HG03520 (cell line): ENCODE measurements at regions not wholly inside any gene's neighbourhood (a gene's known extent, or its start where the extent isn't known, plus 50 kb on each side); places are given as distances from the start of the nearest gene placed in this dataset.

Experiments
- ATAC-seq: cut with Tn5 transposase; IDR thresholded peaks from one replicate; pipeline ENCODE4 v1.9.1; 2021; ENCODE audit warnings: mild to moderate bottlenecking, moderate library complexity; ENCODE audit not compliant: unreplicated experiment

- ATAC-seq, result peak; percentile 63
Observed at GRCh38 chr5:115379622-115380344, 83.3 kb upstream of the CCDC112 start.

DNA sequence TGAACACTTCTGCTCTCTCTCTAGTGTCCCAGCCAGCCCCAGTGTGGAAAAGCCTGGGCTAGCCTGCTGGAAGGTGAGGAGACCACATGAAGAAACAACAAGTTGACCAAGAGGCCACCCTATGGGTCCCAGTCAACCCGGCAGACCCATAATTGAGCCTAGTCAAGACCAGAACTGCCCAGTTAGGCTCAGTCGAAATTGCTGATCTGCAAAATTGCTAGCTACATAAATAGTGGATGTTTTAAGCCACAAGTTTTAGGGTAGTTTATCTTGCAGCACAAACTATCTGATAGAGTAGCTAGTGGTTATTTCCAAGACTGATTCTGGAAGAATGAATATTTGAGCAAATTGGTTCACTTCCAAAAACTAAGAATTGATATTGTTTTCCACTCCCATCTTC lies 82.3 kb upstream of the CCDC112 start:
- no peak for ATAC-seq

DNA sequence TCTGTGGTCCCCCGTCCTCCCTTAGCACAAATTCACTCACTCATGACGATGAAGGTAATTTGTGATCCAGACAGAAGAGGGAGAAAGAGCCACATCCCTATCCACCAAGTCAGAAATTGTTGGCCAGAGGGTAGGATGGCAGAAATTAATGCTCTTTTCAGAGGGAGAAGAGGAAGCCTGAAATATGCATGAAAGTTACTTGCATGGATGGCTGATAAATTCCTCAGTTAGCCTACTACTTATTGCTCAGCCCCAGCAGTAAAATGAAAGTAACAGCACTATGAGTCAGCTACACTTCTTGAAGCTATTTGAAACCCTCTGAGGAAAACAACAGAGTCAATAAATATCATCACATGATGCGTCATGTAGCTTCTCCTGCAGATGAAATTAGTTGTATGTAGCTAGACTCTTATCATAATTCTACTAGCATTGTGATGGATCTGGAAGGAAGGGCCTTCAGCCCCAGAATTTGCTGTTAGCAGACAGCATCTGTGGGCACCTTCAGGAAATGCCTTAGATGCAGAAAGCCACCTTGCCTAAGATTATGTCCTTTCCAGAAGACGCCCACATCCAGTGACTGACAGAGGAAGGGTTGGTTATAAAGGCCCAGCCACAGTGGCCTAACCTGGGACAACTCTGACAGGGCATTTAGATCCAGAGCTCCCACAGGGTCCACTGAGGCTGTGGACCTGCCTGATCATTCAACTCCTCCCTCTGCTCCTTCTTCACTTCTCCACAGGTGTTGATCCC lies 81.2 kb upstream of the CCDC112 start:
- ATAC-seq, result peak; percentile 52

DNA sequence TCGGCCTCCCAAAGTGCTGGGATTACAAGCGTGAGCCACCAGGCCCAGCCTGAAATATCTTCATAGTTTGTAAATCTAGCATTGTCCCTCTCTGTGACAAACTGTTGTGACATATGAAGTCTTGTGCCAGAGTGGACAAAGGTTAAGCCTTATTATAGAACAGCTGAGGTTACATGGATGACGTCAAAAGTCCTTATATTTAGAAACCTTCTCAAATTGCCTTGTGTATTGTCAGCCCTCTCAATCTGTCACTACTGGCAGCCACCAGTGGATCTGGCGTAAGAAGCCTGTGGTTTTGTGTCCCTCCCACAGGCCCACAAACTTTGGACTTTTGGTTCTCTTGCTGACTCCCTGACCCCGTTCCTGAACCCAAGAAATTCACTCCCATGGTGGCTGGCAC lies 79.4 kb upstream of the CCDC112 start:
- no peak for ATAC-seq

GRCh38 chr5:115374057-115374775 lies 77.8 kb upstream of the CCDC112 start:
- no peak for ATAC-seq

DNA sequence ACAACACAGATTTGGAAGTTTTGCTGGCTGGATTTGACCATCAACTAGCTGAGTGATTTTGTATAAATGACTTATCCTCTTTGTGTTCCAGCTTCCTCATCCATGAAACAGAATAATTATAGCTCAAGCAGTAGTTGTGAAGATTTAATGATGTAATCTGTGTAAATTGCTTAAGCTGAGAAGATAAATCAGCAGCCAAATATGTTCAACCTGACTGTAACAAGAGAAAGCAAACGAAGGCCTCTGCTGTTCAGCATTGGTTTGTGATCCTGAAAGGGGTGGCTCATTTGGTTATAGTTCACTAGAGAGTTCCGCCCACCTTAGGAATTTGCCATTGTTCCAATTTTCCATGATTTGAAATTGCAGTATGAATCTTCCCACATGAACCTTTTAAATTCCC lies 75.7 kb upstream of the CCDC112 start:
- no peak for ATAC-seq

GRCh38 chr5:115369430-115370144 lies 73.1 kb upstream of the CCDC112 start:
- no peak for ATAC-seq

- ATAC-seq, result no peak
Observed at GRCh38 chr5:115366223-115366622, 69.8 kb upstream of the CCDC112 start.

DNA sequence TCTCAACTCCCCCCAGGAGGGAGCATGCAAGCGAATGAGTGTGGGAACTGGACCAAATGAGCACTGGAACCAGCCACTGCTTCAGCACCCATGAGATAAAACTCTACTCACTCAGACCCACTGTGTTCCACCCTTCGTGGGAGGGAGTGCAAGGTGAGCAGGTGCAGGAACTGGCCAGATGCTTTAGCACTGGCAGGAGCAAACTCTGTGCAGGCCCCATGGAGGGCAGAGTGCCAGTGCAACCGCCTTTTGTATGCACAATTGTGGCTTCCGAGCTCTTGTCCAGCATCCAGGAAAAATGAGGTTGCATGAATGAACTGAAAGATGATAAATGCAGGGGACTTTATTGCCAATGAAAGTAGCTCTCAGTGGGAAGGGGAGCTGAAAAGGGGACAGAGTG lies 67.4 kb upstream of the CCDC112 start:
- no peak for ATAC-seq

DNA sequence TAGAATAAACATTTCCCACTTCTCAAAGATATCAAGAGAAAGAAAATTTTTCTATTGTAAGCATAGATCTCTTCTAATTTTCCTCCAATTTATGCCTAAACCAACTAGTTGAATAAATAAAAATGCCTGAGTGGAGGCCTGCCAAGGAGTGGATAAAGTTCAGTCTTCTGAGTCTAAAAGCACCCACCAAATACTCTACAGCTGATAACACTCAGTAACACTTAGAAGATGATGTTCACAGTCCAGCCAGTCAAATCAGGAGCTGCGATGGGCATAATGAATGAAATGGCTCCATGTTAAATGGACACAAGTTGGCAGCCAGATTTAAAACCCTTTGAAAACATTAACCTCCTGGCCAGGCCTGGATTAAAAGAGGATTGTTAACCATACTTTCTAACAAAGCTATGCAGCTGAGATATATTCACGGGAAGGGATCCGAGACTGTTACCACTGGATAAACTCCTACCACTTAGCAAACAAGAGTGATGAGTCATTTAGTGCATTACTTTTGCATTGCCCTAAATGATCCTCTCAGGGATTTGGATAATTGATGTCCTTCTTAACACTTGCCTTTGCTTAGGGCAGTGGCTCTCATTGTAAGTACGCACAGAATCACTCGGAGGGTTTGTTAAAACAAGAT lies 63.7 kb upstream of the CCDC112 start:
- no peak for ATAC-seq

DNA sequence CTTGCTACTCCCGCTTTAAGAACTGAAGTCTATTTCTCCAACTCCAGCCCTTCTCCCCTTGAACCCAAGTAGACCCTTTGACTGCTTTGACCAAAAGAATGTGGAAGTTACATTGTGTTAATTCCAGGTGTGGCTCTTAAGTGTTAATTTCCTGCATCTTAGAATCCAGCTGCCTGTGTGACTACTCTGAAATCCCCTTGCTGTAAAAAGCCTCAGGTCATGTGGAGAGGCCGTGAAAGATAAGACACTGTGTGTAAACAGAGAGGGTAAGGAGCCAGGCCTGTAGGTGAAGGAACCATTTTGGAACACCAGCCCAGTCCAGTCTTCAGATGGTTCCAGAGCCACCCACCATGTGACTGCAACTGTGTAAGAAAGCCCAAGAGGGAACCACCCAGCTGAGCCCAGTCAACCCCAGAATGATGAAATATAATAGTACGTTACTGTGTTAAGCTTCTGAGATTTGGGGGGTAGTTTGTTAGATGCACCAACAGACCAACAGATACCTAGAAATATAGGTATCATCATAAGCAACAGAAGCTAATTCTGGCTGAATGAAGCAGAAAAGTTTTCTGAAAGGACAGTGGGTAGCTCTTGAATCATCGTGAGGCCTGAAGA lies 59.4 kb upstream of the CCDC112 start:
- no peak for ATAC-seq

DNA sequence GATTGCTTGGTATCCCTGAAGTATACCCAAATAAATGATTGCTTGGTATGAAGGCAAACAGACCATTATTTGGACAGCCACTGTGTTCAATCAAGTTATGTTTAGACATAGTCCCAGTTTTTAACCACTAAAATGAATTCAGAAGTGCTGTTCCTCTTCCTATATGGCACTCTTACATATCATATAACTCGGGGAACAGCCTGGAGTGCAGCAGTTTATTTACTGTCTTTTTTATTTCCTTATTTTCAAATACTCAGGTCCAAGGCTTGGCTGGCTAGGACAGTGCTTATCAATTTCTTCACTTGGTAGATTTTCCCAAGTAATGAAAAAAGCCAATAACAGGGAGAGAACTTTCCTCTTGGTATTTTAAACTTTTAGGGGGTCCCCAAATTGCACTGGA lies 58.6 kb upstream of the CCDC112 start:
- no peak for ATAC-seq

DNA sequence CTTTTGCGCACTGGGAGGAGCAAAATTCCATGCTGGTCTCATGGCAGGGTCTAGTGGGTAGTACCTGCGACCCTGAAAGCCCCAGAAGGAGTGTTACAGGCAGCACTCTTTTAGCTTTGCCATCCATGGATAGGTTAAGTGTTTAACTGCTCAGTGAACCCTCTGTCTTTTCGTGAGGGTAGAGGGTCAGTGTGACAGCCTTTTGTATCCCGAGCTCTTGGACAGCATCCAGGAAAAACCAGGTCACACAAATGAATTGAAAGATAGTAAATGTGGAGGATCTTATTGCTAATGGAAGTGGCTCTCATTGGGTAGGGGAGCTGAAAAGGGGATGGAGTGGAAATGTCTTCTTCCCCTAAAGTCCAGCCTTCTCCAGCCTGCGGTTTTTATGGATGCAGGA lies 57.8 kb upstream of the CCDC112 start:
- ATAC-seq, result no peak

GRCh38 chr5:115352571-115352970 lies 56.1 kb upstream of the CCDC112 start:
- no peak for ATAC-seq

DNA sequence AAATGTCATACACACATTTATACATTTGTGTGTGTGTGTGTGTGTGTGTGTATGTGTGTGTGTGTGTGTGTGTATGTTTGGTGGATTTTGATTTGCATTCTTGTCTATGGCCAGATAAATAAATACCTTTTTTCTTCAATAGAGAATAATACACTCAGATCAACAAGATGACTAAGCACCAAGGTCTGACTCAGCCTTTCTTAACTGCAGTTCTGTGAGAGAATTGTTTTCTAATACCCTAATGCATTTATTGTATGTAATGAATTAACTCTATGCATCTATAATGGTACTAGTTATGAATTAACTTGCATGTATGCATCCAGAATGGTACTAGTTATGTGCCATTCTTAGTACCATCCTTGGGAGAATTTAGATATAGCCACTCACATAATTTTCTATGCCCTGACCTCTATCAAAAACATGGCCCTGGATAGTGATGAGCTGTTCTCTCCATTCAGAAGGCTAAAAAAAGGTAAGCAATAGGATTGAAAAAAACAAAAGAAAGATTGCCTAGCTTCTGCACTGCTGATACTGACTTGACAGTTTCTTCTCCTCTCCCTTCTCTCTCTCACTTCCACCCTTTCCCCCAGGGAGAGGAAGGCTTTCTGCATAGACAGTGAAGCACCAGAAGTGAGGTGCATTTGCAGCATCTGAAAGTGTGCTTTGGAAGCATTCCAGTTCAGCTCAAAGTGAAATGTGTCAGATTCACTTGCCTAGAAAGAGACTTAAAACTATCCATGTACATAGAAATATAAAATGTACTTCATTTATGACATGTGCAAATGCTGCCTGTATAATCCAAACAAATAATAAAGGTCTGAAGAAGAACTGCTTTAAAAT lies 55.1 kb upstream of the CCDC112 start:
- ATAC-seq, result no peak

DNA sequence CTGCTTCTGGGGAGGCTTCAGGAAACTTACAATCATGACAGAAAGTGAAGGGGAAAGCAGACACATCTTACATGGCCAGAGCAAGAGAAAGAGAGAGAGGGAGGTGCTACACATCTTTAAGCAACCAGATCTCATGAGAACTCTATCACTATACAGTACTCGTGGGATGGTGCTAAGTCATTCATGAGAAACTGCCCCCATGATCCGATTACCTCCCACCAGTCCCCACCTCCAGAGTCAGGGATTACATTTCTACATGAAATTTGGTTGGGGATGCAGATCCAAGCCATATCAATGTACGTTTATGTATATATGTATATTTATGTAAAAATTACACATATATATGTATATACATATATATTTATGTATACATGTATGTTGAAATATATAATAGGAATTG lies 54.4 kb upstream of the CCDC112 start:
- no peak for ATAC-seq

GRCh38 chr5:115349001-115349817 lies 52.8 kb upstream of the CCDC112 start:
- ATAC-seq, result no peak

DNA sequence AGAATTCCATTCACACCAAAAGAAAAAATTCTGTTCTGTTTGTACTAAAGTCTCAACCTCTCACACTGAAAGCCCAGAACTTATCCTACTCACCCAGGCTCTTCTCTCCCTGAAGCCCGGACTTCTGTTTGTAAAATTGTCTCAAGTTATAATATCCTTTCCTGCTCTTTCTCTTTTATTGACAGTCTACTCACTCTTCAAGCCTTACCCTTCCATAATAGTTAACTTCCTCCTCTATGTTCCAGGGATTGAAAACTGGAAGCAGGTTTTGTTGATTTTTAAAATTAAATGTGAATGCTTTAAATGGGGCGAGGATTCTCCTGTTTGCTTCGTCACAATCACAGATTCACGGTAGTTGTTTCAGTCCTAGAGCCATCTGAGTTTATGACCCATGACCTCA lies 51.7 kb upstream of the CCDC112 start:
- no peak for ATAC-seq
